ENCODE measurements at regions not wholly inside any gene's neighbourhood (a gene's known extent, or its start where the extent isn't known, plus 50 kb on each side); places are given as distances from the start of the nearest gene placed in this dataset.

DNA sequence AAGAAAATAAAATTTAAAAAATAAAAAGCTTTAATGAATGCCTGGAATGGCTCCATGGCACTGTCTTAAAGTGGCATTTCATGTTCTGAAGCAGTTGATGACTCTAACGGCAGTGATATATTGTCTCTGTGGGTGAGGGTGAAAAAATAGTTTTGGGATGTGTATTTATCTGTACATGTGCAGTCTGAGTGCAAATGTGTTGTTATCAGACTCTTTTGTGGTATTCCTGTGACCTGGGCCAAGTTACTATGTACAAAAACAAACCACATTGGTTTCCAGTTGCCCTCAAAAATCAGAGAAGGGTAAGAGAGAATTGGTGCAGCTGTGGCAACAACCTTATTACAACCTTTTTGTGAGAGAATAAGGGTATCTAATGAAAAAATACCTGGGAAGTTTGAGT lies 81.7 kb upstream of the CCDC91 start:
- H3K9me3 ChIP-seq (ENCODE audit: control insufficient read depth in 4 of 4, low read length in 3 of 4), result no peaks in the 10 kb centered on the region
- no peaks in the 10 kb centered on the region for H3K27me3 ChIP-seq (ENCODE audit: control insufficient read depth in 4 of 4, insufficient read depth in 4 of 4, low read length in 3 of 4)
- no peak overlapping the region for H3K9ac ChIP-seq (ENCODE audit: low read depth in 1 of 2, low read length in 2 of 2)
- no peaks in the 10 kb centered on the region for H3K36me3 ChIP-seq (ENCODE audit: control insufficient read depth in 4 of 4, insufficient read depth in 3 of 4, low read depth in 1 of 4, low read length in 3 of 4)
- no peak overlapping the region for H3K4me3 ChIP-seq (ENCODE audit: low read depth in 1 of 3, low read length in 3 of 3)
- 84% methylated on average over 1 of the region's 1 CpG for WGBS
- no peak for TF ChIP-seq YY1 (IDR thresholded peaks at IDR 0.05)
- TF ChIP-seq NR2F2 (IDR thresholded peaks at IDR 0.05), result no peak
- TF ChIP-seq FOXA2 (IDR thresholded peaks at IDR 0.05), result no peak
- TF ChIP-seq FOXA1 (IDR thresholded peaks at IDR 0.05), result no peak
- TF ChIP-seq, protein P1, sequence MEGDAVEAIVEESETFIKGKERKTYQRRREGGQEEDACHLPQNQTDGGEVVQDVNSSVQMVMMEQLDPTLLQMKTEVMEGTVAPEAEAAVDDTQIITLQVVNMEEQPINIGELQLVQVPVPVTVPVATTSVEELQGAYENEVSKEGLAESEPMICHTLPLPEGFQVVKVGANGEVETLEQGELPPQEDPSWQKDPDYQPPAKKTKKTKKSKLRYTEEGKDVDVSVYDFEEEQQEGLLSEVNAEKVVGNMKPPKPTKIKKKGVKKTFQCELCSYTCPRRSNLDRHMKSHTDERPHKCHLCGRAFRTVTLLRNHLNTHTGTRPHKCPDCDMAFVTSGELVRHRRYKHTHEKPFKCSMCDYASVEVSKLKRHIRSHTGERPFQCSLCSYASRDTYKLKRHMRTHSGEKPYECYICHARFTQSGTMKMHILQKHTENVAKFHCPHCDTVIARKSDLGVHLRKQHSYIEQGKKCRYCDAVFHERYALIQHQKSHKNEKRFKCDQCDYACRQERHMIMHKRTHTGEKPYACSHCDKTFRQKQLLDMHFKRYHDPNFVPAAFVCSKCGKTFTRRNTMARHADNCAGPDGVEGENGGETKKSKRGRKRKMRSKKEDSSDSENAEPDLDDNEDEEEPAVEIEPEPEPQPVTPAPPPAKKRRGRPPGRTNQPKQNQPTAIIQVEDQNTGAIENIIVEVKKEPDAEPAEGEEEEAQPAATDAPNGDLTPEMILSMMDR (IDR thresholded peaks at IDR 0.05; ENCODE audit: low read depth, low read length, missing input control), result no peak
- TF ChIP-seq, protein P2, sequence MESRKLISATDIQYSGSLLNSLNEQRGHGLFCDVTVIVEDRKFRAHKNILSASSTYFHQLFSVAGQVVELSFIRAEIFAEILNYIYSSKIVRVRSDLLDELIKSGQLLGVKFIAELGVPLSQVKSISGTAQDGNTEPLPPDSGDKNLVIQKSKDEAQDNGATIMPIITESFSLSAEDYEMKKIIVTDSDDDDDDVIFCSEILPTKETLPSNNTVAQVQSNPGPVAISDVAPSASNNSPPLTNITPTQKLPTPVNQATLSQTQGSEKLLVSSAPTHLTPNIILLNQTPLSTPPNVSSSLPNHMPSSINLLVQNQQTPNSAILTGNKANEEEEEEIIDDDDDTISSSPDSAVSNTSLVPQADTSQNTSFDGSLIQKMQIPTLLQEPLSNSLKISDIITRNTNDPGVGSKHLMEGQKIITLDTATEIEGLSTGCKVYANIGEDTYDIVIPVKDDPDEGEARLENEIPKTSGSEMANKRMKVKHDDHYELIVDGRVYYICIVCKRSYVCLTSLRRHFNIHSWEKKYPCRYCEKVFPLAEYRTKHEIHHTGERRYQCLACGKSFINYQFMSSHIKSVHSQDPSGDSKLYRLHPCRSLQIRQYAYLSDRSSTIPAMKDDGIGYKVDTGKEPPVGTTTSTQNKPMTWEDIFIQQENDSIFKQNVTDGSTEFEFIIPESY (IDR thresholded peaks at IDR 0.05), result no peak
- no peaks in the 10 kb centered on the region for H3K4me1 ChIP-seq (ENCODE audit: control insufficient read depth in 4 of 4, insufficient read depth in 4 of 4, low read length in 3 of 4)
- no peak for DNase-seq (ENCODE audit: low spot score)
- H3K27ac ChIP-seq (ENCODE audit: low read depth in 1 of 2, low read length in 2 of 2), result no peak overlapping the region

DNA sequence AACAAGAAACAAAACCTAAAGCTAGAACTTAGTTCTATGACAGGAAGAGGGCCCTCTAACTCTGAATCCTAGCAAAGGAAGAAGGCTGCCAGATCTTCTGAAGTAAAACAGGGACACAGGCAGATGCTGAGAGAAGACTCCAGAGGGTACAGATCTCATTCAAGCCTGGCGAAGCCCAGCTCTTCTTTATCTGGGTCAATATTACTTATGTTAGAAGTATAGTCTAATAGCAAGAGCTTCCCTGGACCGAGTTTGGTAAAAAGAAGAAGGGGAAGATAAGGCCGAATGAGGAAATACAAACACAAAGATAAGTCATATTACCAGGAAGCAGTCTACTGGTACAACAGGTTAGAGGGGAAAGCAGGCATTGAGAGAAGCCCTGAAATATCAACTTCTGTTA lies 79.9 kb upstream of the CCDC91 start:
- no peak overlapping the region for H3K27ac ChIP-seq (ENCODE audit: low read depth in 1 of 2, low read length in 2 of 2)
- no peak for DNase-seq (ENCODE audit: low spot score)
- no peaks in the 10 kb centered on the region for H3K36me3 ChIP-seq (ENCODE audit: control insufficient read depth in 4 of 4, insufficient read depth in 3 of 4, low read depth in 1 of 4, low read length in 3 of 4)
- 61% methylated on average over 3 of the region's 3 CpGs for WGBS
- H3K9ac ChIP-seq (ENCODE audit: low read depth in 1 of 2, low read length in 2 of 2), result no peak overlapping the region
- TF ChIP-seq, protein P3, sequence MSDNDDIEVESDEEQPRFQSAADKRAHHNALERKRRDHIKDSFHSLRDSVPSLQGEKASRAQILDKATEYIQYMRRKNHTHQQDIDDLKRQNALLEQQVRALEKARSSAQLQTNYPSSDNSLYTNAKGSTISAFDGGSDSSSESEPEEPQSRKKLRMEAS (IDR thresholded peaks at IDR 0.05), result no peak
- TF ChIP-seq, protein P1 (IDR thresholded peaks at IDR 0.05; ENCODE audit: low read depth, low read length, missing input control), result no peak
- TF ChIP-seq YY1 (IDR thresholded peaks at IDR 0.05) (no peak), NR2F2 (IDR thresholded peaks at IDR 0.05) (no peak), HNF4A (conservative IDR thresholded peaks at IDR 0.05) (no peak), SP1 (IDR thresholded peaks at IDR 0.05) (no peak), GABPA (IDR thresholded peaks at IDR 0.05 in 1 of 2, conservative IDR thresholded peaks at IDR 0.05 in 1 of 2) (no peak), RXRA (IDR thresholded peaks at IDR 0.05) (no peak), RAD21 (IDR thresholded peaks at IDR 0.05) (no peak), TAF1 (conservative IDR thresholded peaks at IDR 0.05) (no peak), FOXA1 (IDR thresholded peaks at IDR 0.05) (no peak), JUND (IDR thresholded peaks at IDR 0.05) (no peak)
- TF ChIP-seq, protein P2 (IDR thresholded peaks at IDR 0.05), result no peak
- TF ChIP-seq, protein P4, sequence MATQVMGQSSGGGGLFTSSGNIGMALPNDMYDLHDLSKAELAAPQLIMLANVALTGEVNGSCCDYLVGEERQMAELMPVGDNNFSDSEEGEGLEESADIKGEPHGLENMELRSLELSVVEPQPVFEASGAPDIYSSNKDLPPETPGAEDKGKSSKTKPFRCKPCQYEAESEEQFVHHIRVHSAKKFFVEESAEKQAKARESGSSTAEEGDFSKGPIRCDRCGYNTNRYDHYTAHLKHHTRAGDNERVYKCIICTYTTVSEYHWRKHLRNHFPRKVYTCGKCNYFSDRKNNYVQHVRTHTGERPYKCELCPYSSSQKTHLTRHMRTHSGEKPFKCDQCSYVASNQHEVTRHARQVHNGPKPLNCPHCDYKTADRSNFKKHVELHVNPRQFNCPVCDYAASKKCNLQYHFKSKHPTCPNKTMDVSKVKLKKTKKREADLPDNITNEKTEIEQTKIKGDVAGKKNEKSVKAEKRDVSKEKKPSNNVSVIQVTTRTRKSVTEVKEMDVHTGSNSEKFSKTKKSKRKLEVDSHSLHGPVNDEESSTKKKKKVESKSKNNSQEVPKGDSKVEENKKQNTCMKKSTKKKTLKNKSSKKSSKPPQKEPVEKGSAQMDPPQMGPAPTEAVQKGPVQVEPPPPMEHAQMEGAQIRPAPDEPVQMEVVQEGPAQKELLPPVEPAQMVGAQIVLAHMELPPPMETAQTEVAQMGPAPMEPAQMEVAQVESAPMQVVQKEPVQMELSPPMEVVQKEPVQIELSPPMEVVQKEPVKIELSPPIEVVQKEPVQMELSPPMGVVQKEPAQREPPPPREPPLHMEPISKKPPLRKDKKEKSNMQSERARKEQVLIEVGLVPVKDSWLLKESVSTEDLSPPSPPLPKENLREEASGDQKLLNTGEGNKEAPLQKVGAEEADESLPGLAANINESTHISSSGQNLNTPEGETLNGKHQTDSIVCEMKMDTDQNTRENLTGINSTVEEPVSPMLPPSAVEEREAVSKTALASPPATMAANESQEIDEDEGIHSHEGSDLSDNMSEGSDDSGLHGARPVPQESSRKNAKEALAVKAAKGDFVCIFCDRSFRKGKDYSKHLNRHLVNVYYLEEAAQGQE (IDR thresholded peaks at IDR 0.05), result no peak
- no peaks in the 10 kb centered on the region for H3K9me3 ChIP-seq (ENCODE audit: control insufficient read depth in 4 of 4, low read length in 3 of 4)
- H3K4me1 ChIP-seq (ENCODE audit: control insufficient read depth in 4 of 4, insufficient read depth in 4 of 4, low read length in 3 of 4), result no peaks in the 10 kb centered on the region
- H3K4me3 ChIP-seq (ENCODE audit: low read depth in 1 of 3, low read length in 3 of 3), result no peak overlapping the region
- no peaks in the 10 kb centered on the region for H3K27me3 ChIP-seq (ENCODE audit: control insufficient read depth in 4 of 4, insufficient read depth in 4 of 4, low read length in 3 of 4)

Data from liver (tissue), 8 donors.